ENCODE measurements at regions not wholly inside any gene's neighbourhood (a gene's known extent, or its start where the extent isn't known, plus 50 kb on each side); places are given as distances from the start of the nearest gene placed in this dataset.

DNA sequence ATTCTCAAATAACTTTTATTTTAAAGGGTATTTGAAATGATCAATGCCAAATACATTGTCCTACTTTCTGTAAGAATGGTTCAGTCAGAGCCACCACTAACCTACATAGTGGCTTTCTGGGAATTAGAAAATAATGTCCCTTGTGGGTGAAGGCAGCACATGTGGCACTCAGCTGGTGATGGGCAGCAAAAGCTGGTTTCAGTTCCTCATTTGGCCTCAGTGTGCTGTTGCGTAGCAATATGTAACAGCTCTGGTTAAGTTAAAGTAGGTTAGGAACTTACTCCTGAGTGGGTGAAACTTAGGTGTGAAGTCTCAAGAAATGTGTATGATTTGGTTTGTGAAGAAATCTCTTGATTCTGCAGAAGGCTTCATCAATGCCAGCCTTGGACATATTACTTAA is 99.6 kb upstream of the SPEF2 start:
- no peak for DNase-seq (ENCODE audit: low spot score)
- no peaks in the 10 kb centered on the region for H3K4me1 ChIP-seq (replicated peaks)
- intact Hi-C loops (cut with DNase I) = no loop called here
- 100% methylated on average over 1 of the region's 1 CpG for WGBS
- no peaks in the 10 kb centered on the region for H3K27me3 ChIP-seq (replicated peaks; ENCODE audit: insufficient read depth)
- TF ChIP-seq POLR2A (IDR thresholded peaks at IDR 0.05) (no peak), POLR2AphosphoS5 (IDR thresholded peaks at IDR 0.05) (no peak)
- TF ChIP-seq, protein P1, sequence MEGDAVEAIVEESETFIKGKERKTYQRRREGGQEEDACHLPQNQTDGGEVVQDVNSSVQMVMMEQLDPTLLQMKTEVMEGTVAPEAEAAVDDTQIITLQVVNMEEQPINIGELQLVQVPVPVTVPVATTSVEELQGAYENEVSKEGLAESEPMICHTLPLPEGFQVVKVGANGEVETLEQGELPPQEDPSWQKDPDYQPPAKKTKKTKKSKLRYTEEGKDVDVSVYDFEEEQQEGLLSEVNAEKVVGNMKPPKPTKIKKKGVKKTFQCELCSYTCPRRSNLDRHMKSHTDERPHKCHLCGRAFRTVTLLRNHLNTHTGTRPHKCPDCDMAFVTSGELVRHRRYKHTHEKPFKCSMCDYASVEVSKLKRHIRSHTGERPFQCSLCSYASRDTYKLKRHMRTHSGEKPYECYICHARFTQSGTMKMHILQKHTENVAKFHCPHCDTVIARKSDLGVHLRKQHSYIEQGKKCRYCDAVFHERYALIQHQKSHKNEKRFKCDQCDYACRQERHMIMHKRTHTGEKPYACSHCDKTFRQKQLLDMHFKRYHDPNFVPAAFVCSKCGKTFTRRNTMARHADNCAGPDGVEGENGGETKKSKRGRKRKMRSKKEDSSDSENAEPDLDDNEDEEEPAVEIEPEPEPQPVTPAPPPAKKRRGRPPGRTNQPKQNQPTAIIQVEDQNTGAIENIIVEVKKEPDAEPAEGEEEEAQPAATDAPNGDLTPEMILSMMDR (IDR thresholded peaks at IDR 0.05) = no peak
- no peaks in the 10 kb centered on the region for H3K36me3 ChIP-seq
- H3K9me3 ChIP-seq = no peaks in the 10 kb centered on the region
- no peak overlapping the region for H3K4me3 ChIP-seq
- H3K27ac ChIP-seq = no peak overlapping the region

DNA sequence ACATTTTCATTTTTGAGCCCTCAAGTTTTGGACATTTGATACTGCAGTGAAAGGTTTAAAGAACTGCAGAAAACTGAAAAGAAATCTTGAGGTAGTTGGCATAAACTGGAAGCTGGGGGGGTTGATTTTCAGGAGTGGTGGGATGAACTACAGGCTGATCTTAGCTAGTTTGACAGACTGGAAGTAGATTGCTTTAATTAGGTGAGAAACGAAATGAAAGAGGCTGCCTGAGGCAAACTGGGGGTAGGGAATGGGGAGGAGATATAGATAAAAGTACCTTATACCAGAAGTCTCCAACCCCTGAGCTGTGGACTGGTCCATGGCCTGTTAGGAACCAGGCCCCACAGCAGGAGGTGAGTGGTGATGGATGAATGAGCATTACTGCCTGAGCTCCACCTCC is 101.4 kb upstream of the SPEF2 start:
- no peak for TF ChIP-seq POLR2A (IDR thresholded peaks at IDR 0.05)
- TF ChIP-seq, protein P1 (IDR thresholded peaks at IDR 0.05) = no peak
- TF ChIP-seq POLR2AphosphoS5 (IDR thresholded peaks at IDR 0.05) = no peak
- Histone ChIP-seq H3K27me3 (replicated peaks; ENCODE audit: insufficient read depth) (no peaks in the 10 kb centered on the region), H3K4me3 (no peak overlapping the region), H3K36me3 (no peaks in the 10 kb centered on the region), H3K4me1 (replicated peaks) (no peaks in the 10 kb centered on the region), H3K27ac (no peak overlapping the region), H3K9me3 (no peaks in the 10 kb centered on the region)
- intact Hi-C loops (cut with DNase I) = no loop called here
- 31% methylated on average over 1 of the region's 1 CpG for WGBS
- DNase-seq (ENCODE audit: low spot score) = no peak

DNA sequence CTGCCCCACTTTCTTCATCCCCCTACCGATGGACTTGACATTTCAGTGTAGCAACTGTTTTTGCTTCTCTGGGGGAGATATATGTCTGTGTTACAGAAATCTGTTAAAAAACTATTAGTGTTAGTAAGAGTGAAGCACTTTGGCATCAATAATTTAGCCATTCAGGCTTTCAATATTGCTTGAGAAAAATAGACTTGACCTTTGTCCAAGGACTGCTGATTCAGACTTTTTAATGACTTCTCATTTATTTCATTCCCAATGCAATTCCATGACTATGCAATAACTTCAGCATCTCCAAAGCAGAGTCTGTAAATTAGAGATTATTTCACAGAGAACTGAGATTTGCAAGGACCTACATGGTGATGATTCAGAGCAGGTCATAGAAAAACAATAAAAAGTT is 104.1 kb upstream of the SPEF2 start:
- H3K27me3 ChIP-seq (replicated peaks; ENCODE audit: insufficient read depth) = no peaks in the 10 kb centered on the region
- no peak for DNase-seq (ENCODE audit: low spot score)
- H3K9me3 ChIP-seq = no peaks in the 10 kb centered on the region
- intact Hi-C loops (cut with DNase I) = no loop called here
- no peak overlapping the region for H3K4me3 ChIP-seq
- TF ChIP-seq, protein P1 (IDR thresholded peaks at IDR 0.05) = no peak
- TF ChIP-seq POLR2AphosphoS5 (IDR thresholded peaks at IDR 0.05) = no peak
- H3K4me1 ChIP-seq (replicated peaks) = no peaks in the 10 kb centered on the region
- WGBS = 95% methylated on average over 1 of the region's 1 CpG
- no peak overlapping the region for H3K27ac ChIP-seq
- no peaks in the 10 kb centered on the region for H3K36me3 ChIP-seq

DNA sequence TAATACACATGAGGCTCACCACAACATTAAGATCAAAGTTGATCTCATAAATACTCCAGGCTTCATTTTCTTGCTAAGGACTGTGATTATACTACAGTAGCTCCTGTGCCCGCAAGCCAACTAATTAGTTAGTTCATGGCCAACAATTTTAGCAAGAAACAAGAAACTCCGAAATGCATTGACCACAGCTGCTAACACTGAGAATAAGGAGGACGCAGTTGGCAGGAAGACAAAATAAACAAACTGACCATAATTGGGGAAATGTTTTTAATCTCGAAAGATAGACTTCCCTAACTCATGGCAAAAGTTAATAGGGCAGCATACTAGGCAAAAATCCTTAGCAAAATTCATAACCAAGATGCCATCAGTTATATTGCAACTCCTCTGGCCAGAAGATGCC is 115.5 kb upstream of the SPEF2 start:
- intact Hi-C loops (cut with DNase I) = no loop called here
- no peaks in the 10 kb centered on the region for H3K9me3 ChIP-seq
- TF ChIP-seq, protein P1 (IDR thresholded peaks at IDR 0.05) = no peak
- TF ChIP-seq POLR2A (IDR thresholded peaks at IDR 0.05) (no peak), POLR2AphosphoS5 (IDR thresholded peaks at IDR 0.05) (no peak)
- H3K4me1 ChIP-seq (replicated peaks) = no peaks in the 10 kb centered on the region
- no peaks in the 10 kb centered on the region for H3K36me3 ChIP-seq
- DNase-seq (ENCODE audit: low spot score) = no peak
- no peak overlapping the region for H3K4me3 ChIP-seq
- H3K27ac ChIP-seq = no peak overlapping the region
- H3K27me3 ChIP-seq (replicated peaks; ENCODE audit: insufficient read depth) = no peaks in the 10 kb centered on the region
- 74% methylated on average over 4 of the region's 4 CpGs for WGBS

DNA sequence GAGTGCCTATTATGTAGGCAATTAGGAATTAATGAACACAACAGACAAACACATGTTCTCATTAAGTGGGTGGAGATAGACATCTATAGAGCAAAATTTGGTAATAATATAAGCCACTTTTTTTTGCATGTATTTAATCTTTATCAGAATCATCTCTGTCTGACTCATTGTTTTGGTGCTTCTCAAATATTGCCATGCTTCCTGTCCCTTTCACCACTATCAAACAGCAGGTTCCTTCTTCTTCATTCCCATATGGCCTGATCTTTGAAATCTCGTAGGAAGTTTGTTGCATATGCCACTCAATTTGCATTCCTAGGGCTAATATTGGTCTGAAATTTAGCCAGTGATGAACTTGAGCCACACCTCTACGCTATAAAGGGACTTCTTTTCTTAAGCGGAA is 128.9 kb upstream of the SPEF2 start:
- H3K27ac ChIP-seq = no peak overlapping the region
- H3K9me3 ChIP-seq = no peaks in the 10 kb centered on the region
- TF ChIP-seq POLR2A (IDR thresholded peaks at IDR 0.05) = no peak
- no peak for DNase-seq (ENCODE audit: low spot score)
- WGBS = 82% methylated on average over 3 of the region's 3 CpGs
- H3K4me3 ChIP-seq = no peak overlapping the region
- intact Hi-C loops (cut with DNase I) = no loop called here
- no peaks in the 10 kb centered on the region for H3K4me1 ChIP-seq (replicated peaks)
- H3K36me3 ChIP-seq = no peaks in the 10 kb centered on the region
- no peaks in the 10 kb centered on the region for H3K27me3 ChIP-seq (replicated peaks; ENCODE audit: insufficient read depth)
